Neural cell (in vitro differentiated cells): ENCODE measurements at regions not wholly inside any gene's neighbourhood (a gene's known extent, or its start where the extent isn't known, plus 50 kb on each side); places are given as distances from the start of the nearest gene placed in this dataset.

ENCODE experiments used
- POLR2AphosphoS5 ChIP-seq: IDR thresholded peaks from 2 replicates; pipeline ENCODE4 v1.6.1; 2012
- TAF1 ChIP-seq: IDR thresholded peaks from 2 replicates; pipeline ENCODE4 v1.6.1; 2012; ENCODE audit warnings: low read depth
- TF ChIP-seq, protein P1 (sequence below): fragments of 450-650 bp; IDR thresholded peaks from 2 replicates; pipeline ENCODE4 v1.5.1; 2014; ENCODE audit warnings: antibody characterized with exemption, mild to moderate bottlenecking, moderate library complexity; ENCODE audit not compliant: poor library complexity, severe bottlenecking

DNA sequence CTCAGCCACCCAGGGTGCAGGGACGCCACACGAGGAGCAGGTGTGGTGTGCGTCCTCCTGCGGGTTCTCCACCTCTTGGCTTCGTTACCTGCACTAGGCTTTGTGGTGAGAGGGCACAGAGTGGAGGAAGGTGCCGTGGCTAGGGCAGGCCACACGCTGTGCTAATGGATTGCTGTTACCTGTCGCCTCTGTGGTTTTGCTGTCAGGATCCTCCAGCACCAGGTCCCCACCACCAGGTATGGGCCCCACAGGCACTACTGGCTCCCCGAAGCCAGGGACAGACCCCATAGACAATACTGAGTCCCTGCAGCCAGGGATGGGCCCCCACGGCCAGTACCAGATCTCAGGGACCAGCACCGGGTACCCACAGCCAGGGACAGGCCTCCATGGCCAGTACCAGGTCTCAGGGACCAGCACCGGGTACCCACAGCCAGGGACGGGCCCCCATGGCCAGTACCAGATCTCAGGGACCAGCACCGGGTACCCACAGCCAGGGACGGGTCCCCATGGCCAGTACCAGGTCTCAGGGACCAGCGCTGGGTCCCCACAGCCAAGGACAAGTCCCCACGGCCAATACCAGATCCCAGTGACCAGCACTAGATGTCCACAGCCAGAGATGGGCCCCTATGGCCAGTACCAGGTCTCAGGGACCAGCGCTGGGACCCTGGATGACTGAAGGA, 315.6 kb downstream of the SEC14L1 start:
- TF ChIP-seq TAF1 = no peak
- TF ChIP-seq, protein P1, sequence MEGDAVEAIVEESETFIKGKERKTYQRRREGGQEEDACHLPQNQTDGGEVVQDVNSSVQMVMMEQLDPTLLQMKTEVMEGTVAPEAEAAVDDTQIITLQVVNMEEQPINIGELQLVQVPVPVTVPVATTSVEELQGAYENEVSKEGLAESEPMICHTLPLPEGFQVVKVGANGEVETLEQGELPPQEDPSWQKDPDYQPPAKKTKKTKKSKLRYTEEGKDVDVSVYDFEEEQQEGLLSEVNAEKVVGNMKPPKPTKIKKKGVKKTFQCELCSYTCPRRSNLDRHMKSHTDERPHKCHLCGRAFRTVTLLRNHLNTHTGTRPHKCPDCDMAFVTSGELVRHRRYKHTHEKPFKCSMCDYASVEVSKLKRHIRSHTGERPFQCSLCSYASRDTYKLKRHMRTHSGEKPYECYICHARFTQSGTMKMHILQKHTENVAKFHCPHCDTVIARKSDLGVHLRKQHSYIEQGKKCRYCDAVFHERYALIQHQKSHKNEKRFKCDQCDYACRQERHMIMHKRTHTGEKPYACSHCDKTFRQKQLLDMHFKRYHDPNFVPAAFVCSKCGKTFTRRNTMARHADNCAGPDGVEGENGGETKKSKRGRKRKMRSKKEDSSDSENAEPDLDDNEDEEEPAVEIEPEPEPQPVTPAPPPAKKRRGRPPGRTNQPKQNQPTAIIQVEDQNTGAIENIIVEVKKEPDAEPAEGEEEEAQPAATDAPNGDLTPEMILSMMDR = no peak
- TF ChIP-seq POLR2AphosphoS5 = no peak
